Nephron (organoid): ENCODE measurements at regions not wholly inside any gene's neighbourhood (a gene's known extent, or its start where the extent isn't known, plus 50 kb on each side); places are given as distances from the start of the nearest gene placed in this dataset.

Source experiments
- H3K27ac Mint-ChIP-seq, 3 experiments: 2 replicates each; pipeline ENCODE4 v1.8.0; 2020; ENCODE audit warnings: mixed read lengths in 3 of 3, mild to moderate bottlenecking in 2 of 3, moderate library complexity in 1 of 3
- H3K27me3 Mint-ChIP-seq: 2 replicates; pipeline ENCODE4 v1.8.0; 2021; ENCODE audit warnings: low read depth, mild to moderate bottlenecking, moderate library complexity, mixed read lengths
- H3K36me3 Mint-ChIP-seq: 2 replicates; pipeline ENCODE4 v1.8.0; 2020; ENCODE audit warnings: low read depth, mixed read lengths
- H3K4me1 Mint-ChIP-seq: 2 replicates; pipeline ENCODE4 v1.8.0; 2020; ENCODE audit warnings: mixed read lengths
- H3K4me3 Mint-ChIP-seq, 3 experiments: 2 replicates each; pipeline ENCODE4 v1.8.0; 2020; ENCODE audit warnings: mild to moderate bottlenecking in 3 of 3, mixed read lengths in 3 of 3, moderate library complexity in 2 of 3
- H3K9me3 Mint-ChIP-seq: 2 replicates; pipeline ENCODE4 v1.8.0; 2020; ENCODE audit warnings: mixed read lengths
- TF ChIP-seq, protein P1 (sequence below), 3 experiments: fragments of 200-600 bp; sonication (generic); IDR thresholded peaks; one replicate each; pipeline ENCODE4 v1.5.0; 2021; ENCODE audit warnings: antibody characterized with exemption in 3 of 3; ENCODE audit not compliant: unreplicated experiment in 3 of 3

DNA sequence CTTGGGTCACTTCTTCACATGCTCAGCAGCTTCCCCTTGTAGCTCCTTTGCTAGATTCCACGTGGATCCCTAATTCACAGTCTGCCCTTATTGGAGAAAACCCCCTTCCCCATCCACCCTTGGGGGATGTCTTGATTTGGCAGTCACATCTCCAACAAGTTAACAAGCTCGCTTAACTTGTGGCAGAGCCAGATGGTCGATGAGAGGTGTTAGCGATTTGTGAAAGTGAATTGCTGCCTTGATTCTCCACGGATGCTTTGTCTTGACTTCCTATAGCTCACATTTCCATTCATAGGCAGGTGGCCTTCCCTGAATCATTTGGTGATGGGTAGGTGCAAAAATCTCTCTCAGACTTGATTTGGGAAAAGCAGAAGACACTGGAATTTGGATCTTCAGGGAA lies 387.9 kb downstream of the TCERG1L start:
- H3K9me3 Mint-ChIP-seq: no peaks in the 10 kb centered on the region

DNA sequence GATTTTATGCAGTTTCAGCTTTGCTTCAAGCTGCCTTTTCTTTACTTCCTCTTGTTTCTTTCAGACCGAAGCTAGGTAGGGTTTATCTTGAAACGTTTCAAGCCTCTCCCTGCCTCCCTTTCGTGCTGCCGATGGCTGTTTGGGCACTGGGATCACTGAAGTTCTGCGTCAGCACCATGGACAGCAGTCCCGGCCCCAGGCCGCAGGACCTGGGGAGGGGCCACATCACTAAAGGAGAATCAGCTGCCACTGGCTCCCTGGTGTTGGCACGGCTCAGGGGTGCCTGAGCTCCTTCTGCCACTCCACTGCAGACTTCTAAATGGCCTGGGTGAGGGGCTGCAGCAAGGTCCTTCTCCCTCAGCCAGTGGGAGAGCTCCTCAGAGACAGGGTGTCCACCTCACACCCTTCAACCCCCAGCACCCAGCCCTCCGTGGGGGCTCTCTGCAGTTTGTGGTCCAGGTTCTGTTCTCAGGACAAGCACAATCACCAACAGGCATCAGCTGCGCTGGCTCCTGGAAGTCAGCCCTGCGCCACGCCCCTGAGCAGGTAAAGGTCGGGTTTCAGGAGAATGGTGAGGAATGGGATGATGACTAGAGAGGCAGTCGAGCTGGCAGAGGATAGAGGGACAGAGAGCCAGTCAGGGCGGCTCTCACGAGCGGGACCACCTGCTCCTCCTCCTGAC lies 387.2 kb downstream of the TCERG1L start:
- Mint-ChIP-seq H3K27me3 (peaks cover 9% of the 10 kb centered on the region), H3K4me1 (no peaks in the 10 kb centered on the region), H3K9me3 (no peaks in the 10 kb centered on the region), H3K36me3 (no peaks in the 10 kb centered on the region), H3K4me3 (no peak overlapping the region), H3K27ac (no peak overlapping the region)
- TF ChIP-seq, protein P1, sequence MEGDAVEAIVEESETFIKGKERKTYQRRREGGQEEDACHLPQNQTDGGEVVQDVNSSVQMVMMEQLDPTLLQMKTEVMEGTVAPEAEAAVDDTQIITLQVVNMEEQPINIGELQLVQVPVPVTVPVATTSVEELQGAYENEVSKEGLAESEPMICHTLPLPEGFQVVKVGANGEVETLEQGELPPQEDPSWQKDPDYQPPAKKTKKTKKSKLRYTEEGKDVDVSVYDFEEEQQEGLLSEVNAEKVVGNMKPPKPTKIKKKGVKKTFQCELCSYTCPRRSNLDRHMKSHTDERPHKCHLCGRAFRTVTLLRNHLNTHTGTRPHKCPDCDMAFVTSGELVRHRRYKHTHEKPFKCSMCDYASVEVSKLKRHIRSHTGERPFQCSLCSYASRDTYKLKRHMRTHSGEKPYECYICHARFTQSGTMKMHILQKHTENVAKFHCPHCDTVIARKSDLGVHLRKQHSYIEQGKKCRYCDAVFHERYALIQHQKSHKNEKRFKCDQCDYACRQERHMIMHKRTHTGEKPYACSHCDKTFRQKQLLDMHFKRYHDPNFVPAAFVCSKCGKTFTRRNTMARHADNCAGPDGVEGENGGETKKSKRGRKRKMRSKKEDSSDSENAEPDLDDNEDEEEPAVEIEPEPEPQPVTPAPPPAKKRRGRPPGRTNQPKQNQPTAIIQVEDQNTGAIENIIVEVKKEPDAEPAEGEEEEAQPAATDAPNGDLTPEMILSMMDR (IDR thresholded peaks at IDR 0.05; ENCODE audit: unreplicated experiment in 3 of 3): no peak

More for the DNA sequence above, 387.9 kb downstream of the TCERG1L start:
- TF ChIP-seq, protein P1 (IDR thresholded peaks at IDR 0.05; ENCODE audit: unreplicated experiment in 3 of 3): no peak
- Mint-ChIP-seq H3K4me1 (no peaks in the 10 kb centered on the region), H3K27ac (no peak overlapping the region), H3K36me3 (no peaks in the 10 kb centered on the region), H3K27me3 (peaks cover 12% of the 10 kb centered on the region), H3K4me3 (no peak overlapping the region)

DNA sequence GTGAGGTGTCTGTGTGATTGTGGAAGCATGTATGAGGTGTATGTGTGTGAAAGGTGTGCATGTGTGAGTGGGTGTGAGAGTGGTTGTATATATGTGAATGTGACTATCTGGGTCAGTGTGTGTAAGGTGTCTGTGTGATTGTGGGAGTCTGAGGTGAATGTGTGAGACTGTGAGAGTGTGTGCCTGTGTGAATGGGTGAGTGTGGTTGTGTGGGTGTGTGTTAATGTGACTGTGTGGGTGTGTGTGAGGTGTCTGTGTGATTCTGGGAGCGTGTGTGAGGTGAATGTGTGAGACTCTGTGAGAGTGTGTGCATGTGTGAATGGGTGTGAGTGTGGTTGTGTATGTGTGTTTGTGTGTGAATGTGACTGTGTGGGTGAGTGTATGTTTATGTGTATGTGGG lies 385.1 kb downstream of the TCERG1L start:
- no peaks in the 10 kb centered on the region for H3K9me3 Mint-ChIP-seq
- no peaks in the 10 kb centered on the region for H3K36me3 Mint-ChIP-seq
- H3K4me3 Mint-ChIP-seq: no peak overlapping the region
- no peak overlapping the region for H3K27ac Mint-ChIP-seq
- H3K27me3 Mint-ChIP-seq: peaks cover 16% of the 10 kb centered on the region
- TF ChIP-seq, protein P1 (IDR thresholded peaks at IDR 0.05; ENCODE audit: unreplicated experiment in 3 of 3): no peak
- no peaks in the 10 kb centered on the region for H3K4me1 Mint-ChIP-seq

DNA sequence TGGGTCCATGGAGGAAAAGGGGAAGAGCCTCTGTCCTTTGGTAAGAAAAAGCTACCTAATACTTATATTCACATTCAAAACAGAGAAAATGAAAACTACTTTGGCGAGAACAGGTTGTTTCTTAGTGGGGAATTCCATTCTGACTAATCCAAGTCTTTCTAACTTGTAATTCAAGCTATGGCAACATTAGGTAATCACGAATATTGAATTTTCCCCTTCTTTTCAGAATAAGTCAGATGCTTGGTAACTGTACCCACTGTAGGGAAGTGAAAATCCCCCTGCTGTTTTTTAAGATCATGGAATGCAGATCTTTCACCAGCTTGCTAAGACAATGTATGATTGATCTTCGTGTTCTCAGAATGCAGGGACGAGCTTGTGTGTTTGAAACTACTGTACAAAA lies 384.4 kb downstream of the TCERG1L start:
- H3K4me3 Mint-ChIP-seq: no peak overlapping the region

DNA sequence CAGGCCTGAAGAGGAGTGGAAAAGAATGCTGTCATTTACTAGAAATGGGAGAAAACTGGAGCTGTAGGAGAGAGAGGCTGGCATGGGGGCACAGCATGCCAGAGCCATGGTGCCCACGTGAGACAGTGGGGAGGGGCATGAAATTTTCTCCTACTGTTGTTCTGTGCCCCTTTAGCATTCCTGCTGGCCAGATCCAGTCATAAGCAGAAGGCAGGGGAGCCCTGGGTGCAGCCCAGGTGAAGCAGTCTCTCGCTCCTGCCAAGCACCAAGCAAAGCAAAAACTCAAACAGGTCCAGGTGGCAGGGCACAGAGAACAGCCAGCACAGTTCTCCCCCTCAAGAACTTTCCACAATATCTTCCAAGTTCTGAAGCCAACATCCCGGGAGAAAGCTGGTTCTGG lies 383.2 kb downstream of the TCERG1L start:
- TF ChIP-seq, protein P1 (IDR thresholded peaks at IDR 0.05; ENCODE audit: unreplicated experiment in 3 of 3): no peak
- H3K27me3 Mint-ChIP-seq: peaks cover 31% of the 10 kb centered on the region
- no peaks in the 10 kb centered on the region for H3K36me3 Mint-ChIP-seq
- peaks cover 2% of the 10 kb centered on the region for H3K9me3 Mint-ChIP-seq
- no peak overlapping the region for H3K4me3 Mint-ChIP-seq
- no peak overlapping the region for H3K27ac Mint-ChIP-seq
- H3K4me1 Mint-ChIP-seq: peaks cover 5% of the 10 kb centered on the region

More for the DNA sequence above, 384.4 kb downstream of the TCERG1L start:
- no peaks in the 10 kb centered on the region for H3K9me3 Mint-ChIP-seq
- peaks cover 23% of the 10 kb centered on the region for H3K27me3 Mint-ChIP-seq
- H3K36me3 Mint-ChIP-seq: no peaks in the 10 kb centered on the region
- TF ChIP-seq, protein P1 (IDR thresholded peaks at IDR 0.05; ENCODE audit: unreplicated experiment in 3 of 3): no peak
- H3K4me1 Mint-ChIP-seq: no peaks in the 10 kb centered on the region
- no peak overlapping the region for H3K27ac Mint-ChIP-seq
